AG04449 (cell line): ENCODE measurements at regions not wholly inside any gene's neighbourhood (a gene's known extent, or its start where the extent isn't known, plus 50 kb on each side); places are given as distances from the start of the nearest gene placed in this dataset.
A peak's percentile ranks its signal among the peaks of the same experiment; 100 is the strongest.

ENCODE experiments used
- CTCF ChIA-PET: fragments of 350-600 bp; formaldehyde crosslinking; extraction: SDS; loops from one replicate; lab custom pipeline; 2021; ENCODE audit warnings: antibody characterized with exemption; lab: Yijun Ruan, JAX
- POLR2A ChIA-PET: fragments of 400-600, 350-600 bp; formaldehyde crosslinking; extraction: SDS; loops from one replicate; lab custom pipeline; 2020; ENCODE audit warnings: antibody characterized with exemption, inconsistent platforms; lab: Yijun Ruan, JAX
- DNase-seq: peaks from one replicate; pipeline ENCODE4 v3.0.0-alpha.2; 2010; ENCODE audit warnings: low read depth, low spot score
- H3K4me3 ChIP-seq: 2 replicates; pipeline ENCODE4 v1.5.1; 2011; ENCODE audit warnings: low read depth, mild to moderate bottlenecking, control low read depth, low read length
- TF ChIP-seq, protein P1 (sequence below): IDR thresholded peaks from one replicate; pipeline ENCODE4 v1.5.1; 2011; ENCODE audit warnings: mild to moderate bottlenecking, moderate library complexity, low read length, control low read depth, inconsistent platforms; ENCODE audit not compliant: insufficient read depth; ENCODE audit errors: missing control alignments

GRCh38 chr9:131809941-131810344, 70.1 kb upstream of the RAPGEF1 start:
- DNase-seq, result peak; percentile 33
- H3K4me3 ChIP-seq, result no peak overlapping the region
- TF ChIP-seq, protein P1, sequence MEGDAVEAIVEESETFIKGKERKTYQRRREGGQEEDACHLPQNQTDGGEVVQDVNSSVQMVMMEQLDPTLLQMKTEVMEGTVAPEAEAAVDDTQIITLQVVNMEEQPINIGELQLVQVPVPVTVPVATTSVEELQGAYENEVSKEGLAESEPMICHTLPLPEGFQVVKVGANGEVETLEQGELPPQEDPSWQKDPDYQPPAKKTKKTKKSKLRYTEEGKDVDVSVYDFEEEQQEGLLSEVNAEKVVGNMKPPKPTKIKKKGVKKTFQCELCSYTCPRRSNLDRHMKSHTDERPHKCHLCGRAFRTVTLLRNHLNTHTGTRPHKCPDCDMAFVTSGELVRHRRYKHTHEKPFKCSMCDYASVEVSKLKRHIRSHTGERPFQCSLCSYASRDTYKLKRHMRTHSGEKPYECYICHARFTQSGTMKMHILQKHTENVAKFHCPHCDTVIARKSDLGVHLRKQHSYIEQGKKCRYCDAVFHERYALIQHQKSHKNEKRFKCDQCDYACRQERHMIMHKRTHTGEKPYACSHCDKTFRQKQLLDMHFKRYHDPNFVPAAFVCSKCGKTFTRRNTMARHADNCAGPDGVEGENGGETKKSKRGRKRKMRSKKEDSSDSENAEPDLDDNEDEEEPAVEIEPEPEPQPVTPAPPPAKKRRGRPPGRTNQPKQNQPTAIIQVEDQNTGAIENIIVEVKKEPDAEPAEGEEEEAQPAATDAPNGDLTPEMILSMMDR, result no peak
- ChIA-PET CTCF (interaction anchor here (1.0 kb wide), 1 partner anchor 443 kb away, joined by 3 read pairs; no protein-coding TSS in a partner anchor), POLR2A (no interaction called here)

DNA sequence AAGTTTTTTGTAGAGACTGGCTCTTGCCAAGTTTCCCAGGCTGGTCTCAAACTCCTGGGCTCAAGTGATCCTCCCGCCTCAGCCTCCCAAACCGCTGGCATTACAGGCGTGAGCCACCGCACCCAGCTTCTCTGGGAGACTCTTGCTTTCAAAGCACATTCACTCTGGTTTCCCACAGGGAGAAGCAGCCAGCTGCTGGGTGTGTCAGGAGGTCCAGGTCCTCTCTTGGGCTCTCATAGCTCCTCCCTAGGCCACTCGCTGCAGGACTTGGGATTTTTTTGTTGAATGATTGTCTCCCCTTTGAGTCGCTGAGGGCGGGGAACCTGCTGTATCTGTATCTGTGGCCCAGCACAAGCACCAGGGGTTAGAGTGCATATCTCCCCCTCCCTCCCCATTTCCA, 68.4 kb upstream of the RAPGEF1 start:
- POLR2A ChIA-PET, result no interaction called here
- CTCF ChIA-PET, result interaction anchor here (0.9 to 1.3 kb wide), 2 partner anchors 45 to 428 kb away, joined by 3 to 4 read pairs; no protein-coding TSS in a partner anchor
- no peak for DNase-seq
- no peak overlapping the region for H3K4me3 ChIP-seq
- TF ChIP-seq, protein P1, result no peak

DNA sequence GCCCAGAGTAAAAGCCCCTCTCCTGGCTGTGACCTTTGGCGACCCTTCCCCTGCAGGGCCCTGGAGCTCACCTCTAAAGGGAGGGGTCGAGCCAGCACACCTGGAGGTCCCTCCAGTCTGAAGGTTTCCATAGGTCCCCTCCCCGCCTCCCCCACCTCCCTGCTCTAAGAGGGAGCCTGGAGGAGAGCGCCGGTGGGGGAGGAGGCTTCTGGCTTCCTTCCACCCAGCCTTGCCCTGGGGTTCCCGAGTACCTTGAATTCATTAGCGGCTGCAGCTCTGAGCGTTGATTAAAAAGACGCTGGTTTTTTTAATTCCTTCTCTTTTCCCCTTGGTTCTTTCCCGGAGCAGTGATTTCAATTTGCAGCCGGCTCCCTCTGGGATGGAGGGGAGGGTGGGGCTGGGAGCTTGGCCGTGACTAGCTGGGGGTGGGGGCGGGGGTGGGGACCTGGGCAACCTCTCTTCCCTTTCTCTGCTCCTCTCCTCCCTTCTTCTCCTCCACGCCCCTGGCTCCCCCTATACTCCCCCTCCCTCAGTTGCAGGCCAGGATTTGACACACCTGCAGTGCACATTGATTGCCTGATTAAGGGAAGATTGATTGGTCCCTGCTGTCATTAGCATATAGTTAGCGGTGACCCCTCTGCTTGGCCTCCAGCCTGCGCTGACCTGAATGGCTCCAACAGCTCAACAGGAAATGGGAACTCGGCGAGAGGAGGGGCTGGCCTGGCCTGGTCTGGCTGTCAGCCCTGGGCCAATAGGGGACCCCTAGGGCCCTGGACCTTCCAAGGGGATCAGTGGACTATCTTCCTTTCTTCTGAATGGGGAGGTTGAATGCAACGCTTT, 67.5 kb upstream of the RAPGEF1 start:
- DNase-seq, result no peak
- ChIA-PET POLR2A (no interaction called here), CTCF (interaction anchor here (1.3 kb wide), 1 partner anchor 44 kb away, joined by 4 read pairs; no protein-coding TSS in a partner anchor)
- no peak overlapping the region for H3K4me3 ChIP-seq
- TF ChIP-seq, protein P1, result no peak

- no peak for DNase-seq
- H3K4me3 ChIP-seq, result no peak overlapping the region
- POLR2A ChIA-PET, result no interaction called here
- CTCF ChIA-PET, result no interaction called here
- TF ChIP-seq, protein P1, result no peak
Measured at GRCh38 chr9:131805803-131806202, 65.9 kb upstream of the RAPGEF1 start.

DNA sequence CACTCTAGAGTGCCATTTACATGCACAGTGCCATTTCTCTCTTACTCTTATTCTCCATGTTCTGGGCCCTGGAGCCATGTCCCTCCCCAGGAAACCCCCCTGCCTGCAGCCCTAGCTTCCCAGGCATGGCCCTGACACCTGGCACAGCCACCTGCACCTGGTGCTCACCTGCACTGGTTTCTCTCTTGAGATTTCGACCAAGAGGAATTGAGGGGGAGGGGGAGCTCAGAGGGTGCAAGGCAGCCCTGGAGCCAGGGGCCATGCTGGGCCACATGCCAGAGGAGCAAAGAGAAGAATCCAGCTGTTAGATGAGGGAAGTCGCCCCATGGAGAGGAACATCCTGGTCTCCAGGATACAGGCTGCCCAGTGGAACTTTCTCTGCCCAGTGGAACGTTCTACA, 65.0 kb upstream of the RAPGEF1 start:
- no peak for DNase-seq
- POLR2A ChIA-PET, result no interaction called here
- CTCF ChIA-PET, result interaction anchor here (2.2 kb wide), 1 partner anchor 42 kb away, joined by 11 read pairs; no protein-coding TSS in a partner anchor
- TF ChIP-seq, protein P1, result no peak
- H3K4me3 ChIP-seq, result no peak overlapping the region

DNA sequence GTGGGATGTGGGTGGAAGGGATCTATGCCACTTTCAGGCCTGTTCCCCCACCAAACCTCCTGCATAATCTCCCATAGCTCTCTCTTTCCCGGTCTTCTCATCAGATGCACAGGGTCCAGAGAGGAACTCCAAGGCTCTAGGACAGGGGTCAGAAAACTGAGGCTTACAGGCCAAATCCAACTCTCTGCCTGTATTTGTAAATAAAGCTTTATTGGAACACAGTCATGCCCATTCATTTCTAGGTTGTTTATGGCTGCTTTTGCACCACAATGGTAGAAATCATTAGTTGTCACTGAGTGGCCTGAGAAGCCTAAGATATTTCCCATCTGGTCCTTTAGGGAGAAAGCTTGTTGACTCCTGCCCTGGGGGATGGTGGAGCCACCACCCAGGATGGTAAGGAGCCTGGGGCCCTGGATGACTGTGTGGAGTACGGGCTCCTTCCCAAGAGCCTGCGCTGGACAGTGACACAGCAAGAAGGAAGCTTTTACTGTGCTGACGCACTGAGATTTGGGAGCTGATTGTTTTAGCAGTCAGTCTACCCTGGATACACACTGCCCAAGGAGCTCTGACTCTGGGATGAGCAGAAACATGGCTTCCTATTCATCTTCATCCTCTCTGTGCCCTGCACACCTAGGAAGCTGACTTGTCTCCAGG, 64.0 kb upstream of the RAPGEF1 start:
- ChIA-PET CTCF (interaction anchor here (2.2 kb wide), 1 partner anchor 41 kb away, joined by 11 read pairs; no protein-coding TSS in a partner anchor), POLR2A (no interaction called here)
- TF ChIP-seq, protein P1, result no peak
- no peak for DNase-seq
- H3K4me3 ChIP-seq, result no peak overlapping the region
